ENCODE measurements at regions not wholly inside any gene's neighbourhood (a gene's known extent, or its start where the extent isn't known, plus 50 kb on each side); places are given as distances from the start of the nearest gene placed in this dataset.

GRCh38 chr6:105646391-105646867 is 243.5 kb upstream of the PREP start:
- no peak overlapping the region for H3K4me3 ChIP-seq (ENCODE audit: low read depth, low read length)
- no peak for TF ChIP-seq CTCF (IDR thresholded peaks at IDR 0.05; ENCODE audit: low read depth, low read length, missing control alignments)
- peak; percentile 98 for DNase-seq (ENCODE audit: low read depth)

GRCh38 chr6:105645958-105646357 is 243.1 kb upstream of the PREP start:
- TF ChIP-seq CTCF (IDR thresholded peaks at IDR 0.05; ENCODE audit: low read depth, low read length, missing control alignments) = no peak
- no peak for DNase-seq (ENCODE audit: low read depth)
- H3K4me3 ChIP-seq (ENCODE audit: low read depth, low read length) = no peak overlapping the region

- TF ChIP-seq CTCF (IDR thresholded peaks at IDR 0.05; ENCODE audit: low read depth, low read length, missing control alignments) = no peak
- no peak for DNase-seq (ENCODE audit: low read depth)
- H3K4me3 ChIP-seq (ENCODE audit: low read depth, low read length) = no peak overlapping the region
Measured at GRCh38 chr6:105645156-105645555, 242.3 kb upstream of the PREP start.

- no peak overlapping the region for H3K4me3 ChIP-seq (ENCODE audit: low read depth, low read length)
- no peak for TF ChIP-seq CTCF (IDR thresholded peaks at IDR 0.05; ENCODE audit: low read depth, low read length, missing control alignments)
- DNase-seq (ENCODE audit: low read depth) = no peak
Measured at GRCh38 chr6:105644691-105645090, 241.8 kb upstream of the PREP start.

- no peak for DNase-seq (ENCODE audit: low read depth)
- no peak overlapping the region for H3K4me3 ChIP-seq (ENCODE audit: low read depth, low read length)
- TF ChIP-seq CTCF (IDR thresholded peaks at IDR 0.05; ENCODE audit: low read depth, low read length, missing control alignments) = peak; percentile 5
Measured at GRCh38 chr6:105644073-105644489, 241.2 kb upstream of the PREP start.

GRCh38 chr6:105642708-105643107 is 239.8 kb upstream of the PREP start:
- H3K4me3 ChIP-seq (ENCODE audit: low read depth, low read length) = no peak overlapping the region
- no peak for DNase-seq (ENCODE audit: low read depth)
- TF ChIP-seq CTCF (IDR thresholded peaks at IDR 0.05; ENCODE audit: low read depth, low read length, missing control alignments) = no peak

- H3K4me3 ChIP-seq (ENCODE audit: low read depth, low read length) = no peak overlapping the region
- no peak for TF ChIP-seq CTCF (IDR thresholded peaks at IDR 0.05; ENCODE audit: low read depth, low read length, missing control alignments)
- DNase-seq (ENCODE audit: low read depth) = no peak
Measured at GRCh38 chr6:105641504-105641903, 238.6 kb upstream of the PREP start.

All from GM12864 (cell line).